ACC112 (cell line): ENCODE measurements at regions not wholly inside any gene's neighbourhood (a gene's known extent, or its start where the extent isn't known, plus 50 kb on each side); places are given as distances from the start of the nearest gene placed in this dataset.
"Not testable (repeated sequence)": the region's sequence is repeated elsewhere in the genome, so short reads cannot be mapped to it uniquely, and the experiment has no call there.

Experiments used
- H2AFZ ChIP-seq: fragments of 200-600 bp; sonication (generic); one replicate; pipeline ENCODE4 v1.6.0; 2017; ENCODE audit warnings: antibody characterized with exemption, low read length; ENCODE audit not compliant: unreplicated experiment
- H3K27ac ChIP-seq: fragments of 200-600 bp; sonication (generic); 2 replicates; pipeline ENCODE4 v1.5.1; 2014; ENCODE audit warnings: low read depth, mild to moderate bottlenecking, antibody characterized with exemption, low read length, moderate library complexity
- H3K27me3 ChIP-seq: fragments of 200-600 bp; sonication (generic); 2 replicates; pipeline ENCODE4 v1.6.1; 2014; ENCODE audit warnings: mild to moderate bottlenecking, antibody characterized with exemption, low read length, moderate library complexity, mixed read lengths; ENCODE audit not compliant: insufficient read depth
- H3K36me3 ChIP-seq: fragments of 200-600 bp; sonication (generic); 2 replicates; pipeline ENCODE4 v1.6.1; 2016; ENCODE audit warnings: mild to moderate bottlenecking, antibody characterized with exemption, low read length, moderate library complexity, mixed read lengths; ENCODE audit not compliant: insufficient read depth
- H3K4me1 ChIP-seq: fragments of 200-600 bp; sonication (generic); one replicate; pipeline ENCODE4 v1.6.1; 2016; ENCODE audit warnings: low read length, mixed read lengths; ENCODE audit not compliant: insufficient read depth, unreplicated experiment, control insufficient read depth
- H3K4me3 ChIP-seq: fragments of 200-600 bp; sonication (generic); 2 replicates; pipeline ENCODE4 v1.5.1; 2014; ENCODE audit warnings: mild to moderate bottlenecking, low read depth, low read length
- H3K79me2 ChIP-seq: fragments of 200-600 bp; sonication (generic); one replicate; pipeline ENCODE4 v1.6.0; 2016; ENCODE audit warnings: low read length; ENCODE audit not compliant: control insufficient read depth, unreplicated experiment, insufficient read depth

- Histone ChIP-seq H2AFZ (peak overlapping the region; percentile 72), H3K36me3 (no peaks in the 10 kb centered on the region), H3K27me3 (no peaks in the 10 kb centered on the region), H3K27ac (peak overlapping the region; percentile 98), H3K4me1 (peaks cover 38% of the 10 kb centered on the region), H3K4me3 (peak overlapping the region; percentile 72), H3K79me2 (no peaks in the 10 kb centered on the region)
These were observed 111.6 kb upstream of the KLF14 start for GRCh38 chr7:130845581-130846085.

DNA sequence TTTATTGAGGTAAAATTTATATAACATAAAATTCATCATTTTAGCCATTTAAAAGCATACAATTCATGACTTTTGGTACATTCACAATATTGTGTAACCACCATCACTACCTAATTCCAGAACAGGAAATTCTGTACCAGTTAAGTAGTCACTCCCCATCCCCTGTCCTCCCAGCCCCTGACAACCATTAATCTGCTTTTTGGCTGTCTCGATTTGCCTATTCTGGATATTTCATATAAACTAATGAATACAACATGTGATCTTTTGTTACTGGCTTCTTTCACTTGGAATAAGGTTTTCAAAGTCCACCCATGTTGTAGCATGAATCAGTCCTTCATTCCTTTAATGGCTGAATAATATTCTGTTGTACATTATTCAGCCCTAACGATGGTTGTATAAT is 115.6 kb upstream of the KLF14 start:
- H3K27ac ChIP-seq, result no peak overlapping the region
- H3K79me2 ChIP-seq, result no peaks in the 10 kb centered on the region
- H3K4me1 ChIP-seq, result peaks cover 61% of the 10 kb centered on the region

GRCh38 chr7:130850956-130851355 is 116.9 kb upstream of the KLF14 start:
- H3K4me1 ChIP-seq, result peaks cover 50% of the 10 kb centered on the region
- H3K27ac ChIP-seq, result no peak overlapping the region
- H3K4me3 ChIP-seq, result no peak overlapping the region
- peaks cover 24% of the 10 kb centered on the region for H3K36me3 ChIP-seq
- H3K79me2 ChIP-seq, result no peaks in the 10 kb centered on the region
- H3K27me3 ChIP-seq, result no peaks in the 10 kb centered on the region
- H2AFZ ChIP-seq, result no peak overlapping the region

More for the DNA sequence above, 115.6 kb upstream of the KLF14 start:
- Histone ChIP-seq H3K4me3 (no peak overlapping the region), H3K36me3 (peaks cover 11% of the 10 kb centered on the region; the same call in 1 of the 2 replicates), H3K27me3 (no peaks in the 10 kb centered on the region), H2AFZ (no peak overlapping the region)

DNA sequence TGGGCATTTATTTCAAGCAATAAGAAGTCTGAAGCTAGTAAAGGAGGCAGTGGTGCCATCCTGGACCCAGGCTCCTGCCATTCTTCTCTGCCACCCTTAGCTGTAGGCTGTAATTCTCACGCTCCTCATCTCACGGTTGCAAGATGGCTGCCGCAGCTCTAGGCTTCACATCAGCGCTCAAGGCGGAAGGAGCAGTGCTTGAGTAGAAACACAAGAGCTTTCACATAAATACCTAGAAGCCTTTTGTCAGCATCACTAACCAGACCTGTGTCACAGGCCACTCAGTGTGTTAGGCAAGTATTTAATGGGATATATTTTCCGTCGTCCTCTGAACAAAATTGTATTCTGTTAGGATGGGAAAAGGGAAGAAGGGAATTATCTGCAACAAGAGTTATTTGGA is 118.9 kb upstream of the KLF14 start:
- Histone ChIP-seq H3K27me3 (no peaks in the 10 kb centered on the region), H3K36me3 (peaks cover 43% of the 10 kb centered on the region), H3K27ac (peak overlapping the region; percentile 37)

GRCh38 chr7:130853503-130854279 is 119.7 kb upstream of the KLF14 start:
- Histone ChIP-seq H3K4me3 (no peak overlapping the region), H3K4me1 (peaks cover 38% of the 10 kb centered on the region), H3K36me3 (peaks cover 51% of the 10 kb centered on the region), H3K27ac (peak overlapping the region; percentile 37), H3K79me2 (no peaks in the 10 kb centered on the region), H2AFZ (no peak overlapping the region), H3K27me3 (no peaks in the 10 kb centered on the region)

More for the DNA sequence above, 118.9 kb upstream of the KLF14 start:
- Histone ChIP-seq H3K4me3 (no peak overlapping the region), H2AFZ (no peak overlapping the region), H3K79me2 (no peaks in the 10 kb centered on the region), H3K4me1 (peaks cover 38% of the 10 kb centered on the region)

DNA sequence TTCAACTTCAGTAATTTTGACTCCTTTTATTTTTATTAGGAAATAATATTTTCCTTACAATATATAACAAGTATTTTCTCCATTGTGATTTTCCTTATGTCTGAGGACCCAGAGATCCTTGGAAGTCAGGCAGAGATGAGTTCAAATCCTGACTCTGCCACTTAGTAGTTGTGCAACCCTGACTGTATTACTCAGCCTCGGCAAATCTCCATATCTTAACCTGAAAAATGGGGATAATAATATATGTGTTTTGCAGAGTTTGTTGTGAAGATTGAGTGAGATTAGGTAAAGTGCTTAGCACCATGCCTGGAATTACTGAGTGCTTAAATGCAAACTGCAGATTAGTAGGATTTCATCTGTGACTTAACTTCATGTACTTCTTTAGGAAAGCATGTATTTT is 120.5 kb upstream of the KLF14 start:
- H3K79me2 ChIP-seq, result no peaks in the 10 kb centered on the region
- no peak overlapping the region for H2AFZ ChIP-seq
- no peak overlapping the region for H3K4me3 ChIP-seq
- peak overlapping the region; percentile 37; the same call in 1 of the 2 replicates for H3K27ac ChIP-seq
- peaks cover 59% of the 10 kb centered on the region for H3K36me3 ChIP-seq
- H3K27me3 ChIP-seq, result no peaks in the 10 kb centered on the region
- H3K4me1 ChIP-seq, result peaks cover 37% of the 10 kb centered on the region

DNA sequence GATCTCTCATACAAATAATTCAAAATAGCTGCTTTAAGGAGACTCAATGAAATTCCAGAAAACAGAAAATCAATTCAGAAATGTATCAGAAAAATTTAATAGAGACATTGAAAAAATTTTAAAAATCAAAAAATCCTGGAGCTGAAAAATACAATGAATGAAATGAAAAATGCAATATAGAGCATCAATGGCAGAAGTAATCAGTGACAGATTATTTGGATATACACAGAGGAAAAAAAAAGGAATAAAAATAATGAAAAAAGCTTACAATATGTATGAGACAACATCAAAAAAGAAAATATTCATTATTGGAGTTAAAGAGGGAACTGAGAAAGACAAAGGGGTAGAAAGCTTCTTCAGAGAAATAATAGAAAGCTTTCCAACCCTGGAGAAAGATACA is 122.9 kb upstream of the KLF14 start:
- H3K79me2 ChIP-seq, result no peaks in the 10 kb centered on the region
- H3K27me3 ChIP-seq, result no peaks in the 10 kb centered on the region
- peaks cover 28% of the 10 kb centered on the region for H3K4me1 ChIP-seq
- H3K27ac ChIP-seq, result no peak overlapping the region
- peaks cover 74% of the 10 kb centered on the region for H3K36me3 ChIP-seq
- no peak overlapping the region for H3K4me3 ChIP-seq
- no peak overlapping the region for H2AFZ ChIP-seq

- H3K4me1 ChIP-seq, H3K4me3 ChIP-seq, H3K27ac ChIP-seq, H2AFZ ChIP-seq, H3K79me2 ChIP-seq, H3K27me3 ChIP-seq: not testable (repeated sequence)
- H3K36me3 ChIP-seq, result peaks cover 90% of the 10 kb centered on the region
These were observed 126.8 kb upstream of the KLF14 start for GRCh38 chr7:130860832-130861231.

DNA sequence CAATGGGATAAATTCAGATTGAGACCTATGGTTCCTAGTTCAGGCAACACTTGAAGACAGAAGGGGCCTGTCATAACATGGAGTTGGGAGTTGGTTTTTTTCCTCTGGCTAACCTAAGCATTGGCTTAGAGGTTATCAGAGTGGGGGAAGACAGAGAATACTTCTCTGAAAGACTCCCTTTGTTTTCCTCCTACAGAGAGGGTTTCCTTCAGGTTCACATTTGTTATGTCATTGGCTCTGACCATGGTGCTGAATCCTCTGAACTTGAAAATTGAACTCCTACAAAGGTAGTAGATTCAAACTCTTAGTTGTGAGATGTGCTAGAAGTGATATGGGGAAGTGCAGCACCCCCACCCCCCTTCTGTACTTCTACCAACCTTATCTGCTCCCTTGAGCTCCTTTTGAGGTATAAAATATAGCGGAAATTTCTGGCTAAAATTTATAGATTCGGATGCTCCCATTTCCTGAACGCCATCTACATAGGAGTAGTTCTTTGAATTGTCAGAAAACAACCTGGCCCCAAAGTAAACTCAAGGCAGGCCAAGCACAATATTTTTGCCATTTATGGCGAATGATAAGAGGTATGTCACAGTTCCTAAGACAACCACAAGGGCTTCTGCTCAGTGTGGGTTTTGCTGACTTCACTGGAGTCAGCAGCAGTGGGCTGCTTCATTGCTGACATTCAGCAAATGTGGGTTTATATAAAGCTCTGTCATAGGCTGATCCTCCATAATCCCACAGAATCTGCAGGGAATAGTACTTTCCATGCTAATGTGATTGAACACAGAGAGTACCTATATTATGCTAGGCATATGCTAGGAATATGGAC is 131.6 kb upstream of the KLF14 start:
- Histone ChIP-seq H3K4me3 (no peak overlapping the region), H3K79me2 (no peaks in the 10 kb centered on the region), H3K27me3 (no peaks in the 10 kb centered on the region), H2AFZ (no peak overlapping the region), H3K36me3 (peaks cover 89% of the 10 kb centered on the region), H3K4me1 (no peaks in the 10 kb centered on the region), H3K27ac (no peak overlapping the region)

GRCh38 chr7:130867039-130867438 is 133.0 kb upstream of the KLF14 start:
- Histone ChIP-seq H3K4me1 (no peaks in the 10 kb centered on the region), H3K27ac (0 out of 2 replicates have a peak overlapping the region, but pooled peaks have one; percentile 15), H3K36me3 (peaks cover 86% of the 10 kb centered on the region)

More at GRCh38 chr7:130867039-130867438, 133.0 kb upstream of the KLF14 start:
- Histone ChIP-seq H3K79me2 (no peaks in the 10 kb centered on the region), H3K4me3 (no peak overlapping the region), H2AFZ (no peak overlapping the region), H3K27me3 (no peaks in the 10 kb centered on the region)
